ENCODE measurements at regions not wholly inside any gene's neighbourhood (a gene's known extent, or its start where the extent isn't known, plus 50 kb on each side); places are given as distances from the start of the nearest gene placed in this dataset.

- FAIRE-seq (no peak), DNase-seq (ENCODE audit: low read depth, low spot score) (no peak)
- no TSS peak for BruUV-seq (replicated peaks)
- TF ChIP-seq POLR2A (IDR thresholded peaks at IDR 0.05; ENCODE audit: low read depth, low read length) = no peak
- no peak for TF ChIP-seq POLR2AphosphoS5 (IDR thresholded peaks at IDR 0.05; ENCODE audit: insufficient read depth, low read depth, low read length)
- TF ChIP-seq MYC (IDR thresholded peaks at IDR 0.05; ENCODE audit: low read depth, low read length) = no peak
- TF ChIP-seq MAX (IDR thresholded peaks at IDR 0.05; ENCODE audit: insufficient read depth, insufficient read length) = no peak
- TF ChIP-seq FOS (IDR thresholded peaks at IDR 0.05; ENCODE audit: borderline replicate concordance, insufficient read depth, low read length) = no peak
- no peak for TF ChIP-seq JUN (IDR thresholded peaks at IDR 0.05; ENCODE audit: borderline replicate concordance, insufficient read depth, insufficient read length, low read depth)
- TF ChIP-seq EZH2 (IDR thresholded peaks at IDR 0.05; ENCODE audit: borderline replicate concordance, low read depth, low read length, severe bottlenecking) = no peak
- TF ChIP-seq, protein P1, sequence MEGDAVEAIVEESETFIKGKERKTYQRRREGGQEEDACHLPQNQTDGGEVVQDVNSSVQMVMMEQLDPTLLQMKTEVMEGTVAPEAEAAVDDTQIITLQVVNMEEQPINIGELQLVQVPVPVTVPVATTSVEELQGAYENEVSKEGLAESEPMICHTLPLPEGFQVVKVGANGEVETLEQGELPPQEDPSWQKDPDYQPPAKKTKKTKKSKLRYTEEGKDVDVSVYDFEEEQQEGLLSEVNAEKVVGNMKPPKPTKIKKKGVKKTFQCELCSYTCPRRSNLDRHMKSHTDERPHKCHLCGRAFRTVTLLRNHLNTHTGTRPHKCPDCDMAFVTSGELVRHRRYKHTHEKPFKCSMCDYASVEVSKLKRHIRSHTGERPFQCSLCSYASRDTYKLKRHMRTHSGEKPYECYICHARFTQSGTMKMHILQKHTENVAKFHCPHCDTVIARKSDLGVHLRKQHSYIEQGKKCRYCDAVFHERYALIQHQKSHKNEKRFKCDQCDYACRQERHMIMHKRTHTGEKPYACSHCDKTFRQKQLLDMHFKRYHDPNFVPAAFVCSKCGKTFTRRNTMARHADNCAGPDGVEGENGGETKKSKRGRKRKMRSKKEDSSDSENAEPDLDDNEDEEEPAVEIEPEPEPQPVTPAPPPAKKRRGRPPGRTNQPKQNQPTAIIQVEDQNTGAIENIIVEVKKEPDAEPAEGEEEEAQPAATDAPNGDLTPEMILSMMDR (IDR thresholded peaks at IDR 0.05; ENCODE audit: extremely low read depth in 1 of 2, insufficient read depth in 1 of 2, low read depth in 1 of 2, low read length in 2 of 2) = no peak
- no peak for TF ChIP-seq GATA2 (IDR thresholded peaks at IDR 0.05; ENCODE audit: insufficient read depth, insufficient read length, low read depth, low read length)
- Histone ChIP-seq H3K36me3 (ENCODE audit: control insufficient read depth in 2 of 2, extremely low read depth in 1 of 2, insufficient read depth in 2 of 2, low read length in 2 of 2) (no peaks in the 10 kb centered on the region), H2AFZ (ENCODE audit: low read depth, low read length) (no peak overlapping the region), H3K4me1 (ENCODE audit: control insufficient read depth, extremely low read depth, insufficient read depth, low read length) (no peaks in the 10 kb centered on the region), H3K27ac (ENCODE audit: insufficient read depth, low read depth, low read length) (no peak overlapping the region), H3K79me2 (ENCODE audit: control insufficient read depth, insufficient read depth, low read length) (no peaks in the 10 kb centered on the region), H3K9me3 (replicated peaks; ENCODE audit: control insufficient read depth, insufficient read depth, low read length) (no peaks in the 10 kb centered on the region), H4K20me1 (replicated peaks; ENCODE audit: control insufficient read depth, extremely low read depth, insufficient read depth, low read length) (no peaks in the 10 kb centered on the region), H3K4me2 (ENCODE audit: insufficient read depth, low read length) (no peak overlapping the region), H3K9ac (replicated peaks; ENCODE audit: extremely low read depth, insufficient read depth, low read length) (no peak overlapping the region), H3K4me3 (replicated peaks in 1 of 3; ENCODE audit: insufficient read depth in 1 of 3, low read depth in 1 of 3, low read length in 3 of 3) (no peak overlapping the region), H3K9me1 (replicated peaks; ENCODE audit: control insufficient read depth, extremely low read depth, insufficient read depth, low read length) (no peaks in the 10 kb centered on the region), H3K27me3 (ENCODE audit: control insufficient read depth in 2 of 2, insufficient read depth in 2 of 2, low read length in 2 of 2) (no peaks in the 10 kb centered on the region)
- intact Hi-C loops (cut with micrococcal nuclease) (no loop called here), dilution Hi-C loops (cut with MboI; ENCODE audit: extremely low pct_ligation_motif_present, low sequenced_read_pairs) (no loop called here)
- POLR2A ChIA-PET = no interaction called here
- CTCF ChIA-PET = no interaction called here
These were observed 313.1 kb downstream of the CBLL2 start for GRCh38 chrX:22585831-22586230.
